Activated naive CD4-positive, alpha-beta T cell treated with anti-CD3 and anti-CD28 coated beads for 36 hours (primary cell): ENCODE measurements at regions not wholly inside any gene's neighbourhood (a gene's known extent, or its start where the extent isn't known, plus 50 kb on each side); places are given as distances from the start of the nearest gene placed in this dataset.

Experiments
- CTCF ChIA-PET: fragments of 350-600 bp; sonication (Branson Sonifier 250); formaldehyde crosslinking; loops from one replicate; lab custom pipeline; 2021; ENCODE audit warnings: antibody characterized with exemption; lab: Charles Lee
- DNase-seq: peaks from one replicate; pipeline ENCODE4 v3.0.0-alpha.2; 2020
- H3K27ac Mint-ChIP-seq: one replicate; pipeline ENCODE4 v1.8.0; 2021; ENCODE audit warnings: mild to moderate bottlenecking, mixed read lengths
- H3K27me3 Mint-ChIP-seq: one replicate; pipeline ENCODE4 v1.8.0; 2021; ENCODE audit warnings: low read depth, mixed read lengths
- H3K36me3 Mint-ChIP-seq: one replicate; pipeline ENCODE4 v1.8.0; 2021; ENCODE audit warnings: low read depth, mixed read lengths
- H3K4me1 Mint-ChIP-seq: one replicate; pipeline ENCODE4 v1.8.0; 2021; ENCODE audit warnings: low read depth, mixed read lengths
- H3K4me3 Mint-ChIP-seq: one replicate; pipeline ENCODE4 v1.8.0; 2021; ENCODE audit warnings: mild to moderate bottlenecking, moderate library complexity, mixed read lengths
- H3K9me3 Mint-ChIP-seq: one replicate; pipeline ENCODE4 v1.8.0; 2021; ENCODE audit warnings: mixed read lengths
- intact Hi-C: fragments of 100-400 bp; cut with micrococcal nuclease; formaldehyde crosslinking; loops from one replicate; pipeline ENCODE4 v1.15.1; 2023

- Mint-ChIP-seq H3K27ac (no peak overlapping the region), H3K36me3 (no peaks in the 10 kb centered on the region), H3K4me3 (no peak overlapping the region), H3K9me3 (no peaks in the 10 kb centered on the region), H3K4me1 (no peaks in the 10 kb centered on the region), H3K27me3 (peaks cover 5% of the 10 kb centered on the region)
- intact Hi-C loops = no loop called here
- CTCF ChIA-PET = no interaction called here
- DNase-seq = no peak
Measured at GRCh38 chr11:105401269-105401809, 208.5 kb upstream of the GRIA4 start.

GRCh38 chr11:105399511-105399910 lies 210.4 kb upstream of the GRIA4 start:
- intact Hi-C loops = no loop called here
- no peak for DNase-seq
- Mint-ChIP-seq H3K4me1 (no peaks in the 10 kb centered on the region), H3K4me3 (no peak overlapping the region), H3K27ac (no peak overlapping the region), H3K9me3 (no peaks in the 10 kb centered on the region), H3K36me3 (no peaks in the 10 kb centered on the region), H3K27me3 (peaks cover 5% of the 10 kb centered on the region)
- CTCF ChIA-PET = no interaction called here

DNA sequence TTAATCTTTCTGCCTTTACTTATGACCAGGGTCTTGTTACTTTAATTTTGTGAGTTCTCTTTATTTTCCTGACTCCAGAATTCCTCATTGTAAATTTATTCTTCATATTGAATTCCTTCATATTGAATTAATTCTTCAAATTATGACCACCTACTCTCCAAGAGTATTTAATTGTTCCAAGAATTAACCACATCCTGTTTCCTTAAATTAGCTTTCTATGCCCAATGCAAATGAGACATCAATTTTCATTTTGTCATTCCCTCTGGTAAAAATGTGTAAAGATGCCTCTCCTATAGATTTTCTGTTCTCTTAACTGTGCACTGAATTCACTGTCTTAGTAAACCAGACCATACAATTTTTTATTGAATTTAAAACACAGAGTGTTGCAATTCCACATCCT lies 211.2 kb upstream of the GRIA4 start:
- no peaks in the 10 kb centered on the region for H3K4me1 Mint-ChIP-seq
- intact Hi-C loops = no loop called here
- DNase-seq = no peak
- no peaks in the 10 kb centered on the region for H3K9me3 Mint-ChIP-seq
- H3K27ac Mint-ChIP-seq = no peak overlapping the region
- no peak overlapping the region for H3K4me3 Mint-ChIP-seq
- H3K27me3 Mint-ChIP-seq = peaks cover 5% of the 10 kb centered on the region
- CTCF ChIA-PET = no interaction called here
- no peaks in the 10 kb centered on the region for H3K36me3 Mint-ChIP-seq

GRCh38 chr11:105393326-105393725 lies 216.5 kb upstream of the GRIA4 start:
- H3K9me3 Mint-ChIP-seq = no peaks in the 10 kb centered on the region
- DNase-seq = no peak
- CTCF ChIA-PET = no interaction called here
- H3K4me1 Mint-ChIP-seq = no peaks in the 10 kb centered on the region
- intact Hi-C loops = no loop called here
- H3K4me3 Mint-ChIP-seq = no peak overlapping the region
- H3K27ac Mint-ChIP-seq = no peak overlapping the region
- no peaks in the 10 kb centered on the region for H3K36me3 Mint-ChIP-seq
- peaks cover 2% of the 10 kb centered on the region for H3K27me3 Mint-ChIP-seq

DNA sequence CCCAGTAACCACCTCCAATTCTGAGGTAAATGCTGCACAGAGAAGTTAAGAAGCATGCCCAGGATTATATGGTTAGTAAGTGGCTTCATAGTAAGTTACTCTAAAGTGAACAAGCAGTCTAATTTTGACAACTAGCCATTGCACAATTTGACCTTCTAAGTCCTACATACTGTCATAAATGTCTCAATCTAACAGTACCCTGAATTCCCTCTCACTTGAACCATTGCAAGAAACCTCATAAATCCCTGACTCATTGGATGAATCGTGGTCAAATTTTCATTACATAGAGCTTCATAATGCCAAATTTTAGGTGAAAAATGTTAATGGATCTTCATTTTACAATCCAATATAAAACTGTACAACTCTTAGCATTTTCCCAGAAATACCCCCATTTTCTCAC lies 217.3 kb upstream of the GRIA4 start:
- Mint-ChIP-seq H3K27ac (no peak overlapping the region), H3K36me3 (no peaks in the 10 kb centered on the region), H3K9me3 (no peaks in the 10 kb centered on the region), H3K27me3 (peaks cover under 1% of the 10 kb centered on the region), H3K4me1 (no peaks in the 10 kb centered on the region), H3K4me3 (no peak overlapping the region)
- CTCF ChIA-PET = no interaction called here
- no peak for DNase-seq
- intact Hi-C loops = no loop called here

- Mint-ChIP-seq H3K27me3 (peaks cover 2% of the 10 kb centered on the region), H3K9me3 (no peaks in the 10 kb centered on the region), H3K4me3 (no peak overlapping the region), H3K27ac (no peak overlapping the region), H3K36me3 (no peaks in the 10 kb centered on the region), H3K4me1 (no peaks in the 10 kb centered on the region)
- intact Hi-C loops = no loop called here
- no peak for DNase-seq
- CTCF ChIA-PET = no interaction called here
Measured at GRCh38 chr11:105389952-105390351, 219.9 kb upstream of the GRIA4 start.

DNA sequence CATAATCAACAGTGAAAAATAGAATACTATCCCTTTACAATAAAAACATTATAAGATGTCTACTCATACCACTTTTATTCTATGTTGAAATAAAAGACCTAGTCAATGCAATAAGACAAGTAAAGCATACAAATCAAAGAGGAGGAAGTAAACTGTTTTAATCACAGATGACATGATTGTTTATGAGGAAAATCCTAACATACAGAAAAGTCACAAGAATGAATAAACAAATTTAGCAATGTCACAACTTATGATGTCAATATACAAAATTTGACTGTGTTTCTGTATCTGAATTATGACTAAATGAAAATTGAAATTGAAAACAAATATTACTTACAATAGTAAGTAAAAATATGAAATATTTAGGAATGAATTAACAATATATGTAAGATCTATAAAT lies 221.9 kb upstream of the GRIA4 start:
- Mint-ChIP-seq H3K27me3 (peaks cover 2% of the 10 kb centered on the region), H3K36me3 (no peaks in the 10 kb centered on the region), H3K4me1 (no peaks in the 10 kb centered on the region), H3K4me3 (no peak overlapping the region), H3K9me3 (no peaks in the 10 kb centered on the region), H3K27ac (no peak overlapping the region)
- intact Hi-C loops = no loop called here
- CTCF ChIA-PET = no interaction called here
- DNase-seq = no peak

- no peaks in the 10 kb centered on the region for H3K4me1 Mint-ChIP-seq
- intact Hi-C loops = no loop called here
- H3K27ac Mint-ChIP-seq = no peak overlapping the region
- CTCF ChIA-PET = interaction anchor here (0.7 kb wide), 1 partner anchor 554 kb away, joined by 3 read pairs; no protein-coding TSS in a partner anchor
- H3K9me3 Mint-ChIP-seq = no peaks in the 10 kb centered on the region
- H3K36me3 Mint-ChIP-seq = no peaks in the 10 kb centered on the region
- no peaks in the 10 kb centered on the region for H3K27me3 Mint-ChIP-seq
- DNase-seq = no peak
- no peak overlapping the region for H3K4me3 Mint-ChIP-seq
Measured at GRCh38 chr11:105381941-105382340, 227.9 kb upstream of the GRIA4 start.

DNA sequence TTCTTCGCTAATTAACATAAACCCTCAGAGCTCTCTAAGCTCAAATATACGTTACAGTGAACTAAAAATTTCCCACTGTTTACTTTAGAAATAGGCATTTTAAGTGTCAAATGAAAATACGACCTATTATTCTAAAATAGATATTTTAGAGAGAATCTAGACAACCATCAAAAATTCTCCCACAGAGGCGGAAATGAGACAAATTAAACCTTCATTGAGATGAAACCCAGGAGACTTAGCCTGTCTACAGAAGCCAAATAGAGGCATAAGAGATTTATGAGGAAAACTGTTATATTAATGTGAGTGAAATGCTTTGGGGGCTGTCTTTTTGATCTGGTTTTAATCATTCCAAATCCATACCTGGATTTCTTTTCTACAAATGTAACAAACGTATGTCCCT lies 232.0 kb upstream of the GRIA4 start:
- H3K36me3 Mint-ChIP-seq = no peaks in the 10 kb centered on the region
- H3K4me3 Mint-ChIP-seq = no peak overlapping the region
- H3K9me3 Mint-ChIP-seq = peaks cover 11% of the 10 kb centered on the region
- no peak for DNase-seq
- no peaks in the 10 kb centered on the region for H3K27me3 Mint-ChIP-seq
- no peaks in the 10 kb centered on the region for H3K4me1 Mint-ChIP-seq
- CTCF ChIA-PET = no interaction called here
- intact Hi-C loops = no loop called here
- no peak overlapping the region for H3K27ac Mint-ChIP-seq

GRCh38 chr11:105372206-105372605 lies 232.6 kb upstream of the CARD18 start:
- Mint-ChIP-seq H3K36me3 (no peaks in the 10 kb centered on the region), H3K27ac (no peak overlapping the region), H3K4me1 (no peaks in the 10 kb centered on the region), H3K27me3 (no peaks in the 10 kb centered on the region), H3K4me3 (no peak overlapping the region), H3K9me3 (peaks cover 11% of the 10 kb centered on the region)
- intact Hi-C loops = no loop called here
- CTCF ChIA-PET = no interaction called here
- DNase-seq = no peak

- intact Hi-C loops = no loop called here
- Mint-ChIP-seq H3K27ac (no peak overlapping the region), H3K4me1 (no peaks in the 10 kb centered on the region), H3K9me3 (peaks cover 8% of the 10 kb centered on the region), H3K36me3 (no peaks in the 10 kb centered on the region), H3K4me3 (no peak overlapping the region), H3K27me3 (no peaks in the 10 kb centered on the region)
- CTCF ChIA-PET = no interaction called here
- DNase-seq = no peak
Measured at GRCh38 chr11:105371311-105371710, 231.7 kb upstream of the CARD18 start.

DNA sequence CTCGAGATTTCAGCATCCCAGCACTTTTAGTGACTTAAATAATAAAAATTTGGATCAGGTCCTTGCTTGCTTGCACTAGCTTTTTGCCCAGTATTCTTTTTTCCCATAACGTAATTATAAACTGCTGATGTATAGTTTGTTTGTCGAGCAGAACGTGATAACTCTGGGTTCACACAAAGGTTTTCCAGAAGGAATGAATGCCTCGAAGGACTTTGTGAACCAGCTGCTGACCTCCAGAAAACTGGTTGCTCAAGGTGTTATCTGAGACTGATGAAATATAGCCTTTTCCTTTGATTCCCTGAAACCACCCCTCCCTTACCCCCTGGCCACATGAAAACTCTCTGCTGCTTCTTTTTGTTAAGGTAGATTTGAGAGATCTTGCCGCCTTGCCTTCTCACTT lies 229.1 kb upstream of the CARD18 start:
- Mint-ChIP-seq H3K9me3 (no peaks in the 10 kb centered on the region), H3K36me3 (no peaks in the 10 kb centered on the region), H3K27me3 (peaks cover 2% of the 10 kb centered on the region), H3K4me1 (no peaks in the 10 kb centered on the region), H3K4me3 (no peak overlapping the region), H3K27ac (no peak overlapping the region)
- intact Hi-C loops = no loop called here
- no peak for DNase-seq
- CTCF ChIA-PET = no interaction called here

- Mint-ChIP-seq H3K27ac (no peak overlapping the region), H3K4me3 (no peak overlapping the region), H3K9me3 (no peaks in the 10 kb centered on the region), H3K36me3 (no peaks in the 10 kb centered on the region), H3K27me3 (peaks cover 2% of the 10 kb centered on the region), H3K4me1 (no peaks in the 10 kb centered on the region)
- CTCF ChIA-PET = no interaction called here
- intact Hi-C loops = no loop called here
- DNase-seq = no peak
Measured at GRCh38 chr11:105367129-105367528, 227.6 kb upstream of the CARD18 start.

DNA sequence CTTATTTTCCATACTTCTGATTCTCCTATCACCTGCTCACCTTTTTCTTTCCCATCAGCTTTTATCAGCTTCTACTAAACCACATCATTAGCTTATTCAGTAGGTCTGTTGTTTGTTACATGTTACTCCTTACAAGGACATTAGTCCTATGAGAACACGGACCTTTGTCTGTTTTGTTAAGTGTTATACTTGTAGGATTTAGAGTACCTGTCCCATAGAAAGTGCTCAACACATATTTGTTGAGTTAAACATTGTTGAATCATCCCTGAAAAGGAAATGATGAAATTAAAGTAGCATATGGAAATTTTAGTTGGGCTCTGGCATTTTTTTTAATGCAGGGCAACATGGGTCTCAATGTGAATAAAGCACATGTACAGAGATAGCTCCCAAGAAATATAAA lies 222.1 kb upstream of the CARD18 start:
- H3K9me3 Mint-ChIP-seq = no peaks in the 10 kb centered on the region
- H3K27ac Mint-ChIP-seq = no peak overlapping the region
- peaks cover 9% of the 10 kb centered on the region for H3K27me3 Mint-ChIP-seq
- DNase-seq = no peak
- intact Hi-C loops = no loop called here
- CTCF ChIA-PET = no interaction called here
- H3K4me3 Mint-ChIP-seq = no peak overlapping the region
- H3K36me3 Mint-ChIP-seq = no peaks in the 10 kb centered on the region
- H3K4me1 Mint-ChIP-seq = no peaks in the 10 kb centered on the region
